ENCODE measurements at regions not wholly inside any gene's neighbourhood (a gene's known extent, or its start where the extent isn't known, plus 50 kb on each side); places are given as distances from the start of the nearest gene placed in this dataset.

DNA sequence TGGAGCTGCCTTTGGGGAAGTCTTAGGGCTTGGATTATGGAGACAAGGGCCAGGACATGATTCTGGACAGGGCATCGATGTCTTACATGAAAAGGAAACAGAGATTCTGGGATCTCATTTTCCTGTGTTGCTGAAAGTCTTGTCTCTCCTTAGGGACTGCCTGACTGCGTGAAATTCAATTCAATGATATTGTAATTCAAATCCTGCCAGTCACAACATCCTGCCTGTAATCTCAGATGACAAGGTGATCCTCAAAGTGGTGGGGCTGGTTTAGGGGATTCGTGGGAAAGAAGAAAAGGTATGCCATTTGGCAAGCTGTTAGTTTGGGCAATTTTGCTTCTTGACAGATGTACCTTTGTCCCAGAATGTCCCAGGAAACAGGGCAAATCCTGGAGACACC, 129.1 kb downstream of the KBTBD8 start (continued):
- TF ChIP-seq, protein P1, sequence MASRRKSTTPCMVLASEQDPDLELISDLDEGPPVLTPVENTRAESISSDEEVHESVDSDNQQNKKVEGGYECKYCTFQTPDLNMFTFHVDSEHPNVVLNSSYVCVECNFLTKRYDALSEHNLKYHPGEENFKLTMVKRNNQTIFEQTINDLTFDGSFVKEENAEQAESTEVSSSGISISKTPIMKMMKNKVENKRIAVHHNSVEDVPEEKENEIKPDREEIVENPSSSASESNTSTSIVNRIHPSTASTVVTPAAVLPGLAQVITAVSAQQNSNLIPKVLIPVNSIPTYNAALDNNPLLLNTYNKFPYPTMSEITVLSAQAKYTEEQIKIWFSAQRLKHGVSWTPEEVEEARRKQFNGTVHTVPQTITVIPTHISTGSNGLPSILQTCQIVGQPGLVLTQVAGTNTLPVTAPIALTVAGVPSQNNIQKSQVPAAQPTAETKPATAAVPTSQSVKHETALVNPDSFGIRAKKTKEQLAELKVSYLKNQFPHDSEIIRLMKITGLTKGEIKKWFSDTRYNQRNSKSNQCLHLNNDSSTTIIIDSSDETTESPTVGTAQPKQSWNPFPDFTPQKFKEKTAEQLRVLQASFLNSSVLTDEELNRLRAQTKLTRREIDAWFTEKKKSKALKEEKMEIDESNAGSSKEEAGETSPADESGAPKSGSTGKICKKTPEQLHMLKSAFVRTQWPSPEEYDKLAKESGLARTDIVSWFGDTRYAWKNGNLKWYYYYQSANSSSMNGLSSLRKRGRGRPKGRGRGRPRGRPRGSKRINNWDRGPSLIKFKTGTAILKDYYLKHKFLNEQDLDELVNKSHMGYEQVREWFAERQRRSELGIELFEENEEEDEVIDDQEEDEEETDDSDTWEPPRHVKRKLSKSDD (conservative IDR thresholded peaks at IDR 0.05; ENCODE audit: low read length) = no peak
- TF ChIP-seq MTF1 (CRISPR knock-in tag; IDR thresholded peaks at IDR 0.05; ENCODE audit: borderline replicate concordance) (no peak), RCOR1 (IDR thresholded peaks at IDR 0.05; ENCODE audit: borderline replicate concordance in 1 of 2, low read depth in 2 of 2, low read length in 2 of 2) (no peak), ZNF174 (CRISPR knock-in tag; IDR thresholded peaks at IDR 0.05) (no peak)
- TF ChIP-seq, protein P2, sequence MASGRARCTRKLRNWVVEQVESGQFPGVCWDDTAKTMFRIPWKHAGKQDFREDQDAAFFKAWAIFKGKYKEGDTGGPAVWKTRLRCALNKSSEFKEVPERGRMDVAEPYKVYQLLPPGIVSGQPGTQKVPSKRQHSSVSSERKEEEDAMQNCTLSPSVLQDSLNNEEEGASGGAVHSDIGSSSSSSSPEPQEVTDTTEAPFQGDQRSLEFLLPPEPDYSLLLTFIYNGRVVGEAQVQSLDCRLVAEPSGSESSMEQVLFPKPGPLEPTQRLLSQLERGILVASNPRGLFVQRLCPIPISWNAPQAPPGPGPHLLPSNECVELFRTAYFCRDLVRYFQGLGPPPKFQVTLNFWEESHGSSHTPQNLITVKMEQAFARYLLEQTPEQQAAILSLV (tag; IDR thresholded peaks at IDR 0.05) = no peak

DNA sequence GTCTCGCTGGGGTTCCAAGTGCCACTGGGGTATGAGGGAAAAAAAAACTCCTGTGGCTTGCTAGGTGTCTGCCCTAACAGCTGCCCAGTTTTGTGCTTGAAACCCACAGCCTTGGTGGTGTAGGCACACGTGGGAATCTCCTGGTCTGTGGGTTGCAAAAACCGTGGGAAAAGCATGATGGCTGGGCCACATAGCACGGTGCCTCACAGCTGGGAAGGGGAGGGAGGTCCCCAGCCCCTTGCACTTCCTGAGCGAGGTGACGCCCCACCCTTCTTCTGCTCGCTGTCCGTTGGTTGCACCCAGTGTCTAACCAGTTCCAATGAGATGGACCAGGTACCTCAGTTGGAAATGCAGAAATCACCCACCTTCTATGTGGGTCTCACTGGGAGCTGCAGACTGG, 144.3 kb downstream of the KBTBD8 start:
- FAIRE-seq (no peak), ATAC-seq (no peak), DNase-seq (ENCODE audit: extremely low read depth in 1 of 4, low spot score in 3 of 4) (no peak)
- H3K9ac ChIP-seq (ENCODE audit: insufficient read depth in 1 of 2, low read depth in 2 of 2, low read length in 2 of 2) = no peak overlapping the region
- no peak overlapping the region for H3K27ac ChIP-seq (ENCODE audit: extremely low read depth, low read depth, low read length)
- H3K9me3 ChIP-seq (replicated peaks; ENCODE audit: control insufficient read depth, insufficient read depth, low read depth, low read length) = no peaks in the 10 kb centered on the region
- no peaks in the 10 kb centered on the region for H3K9me1 ChIP-seq (ENCODE audit: control insufficient read depth, insufficient read depth, low read length)
- H4K20me1 ChIP-seq (replicated peaks; ENCODE audit: control insufficient read depth, insufficient read depth, low read length) = no peaks in the 10 kb centered on the region
- no peaks in the 10 kb centered on the region for H3K27me3 ChIP-seq (ENCODE audit: control insufficient read depth in 2 of 2, insufficient read depth in 2 of 2, low read length in 2 of 2)
- no peaks in the 10 kb centered on the region for H3K79me2 ChIP-seq (ENCODE audit: control insufficient read depth, insufficient read depth, low read length)
- H3K4me3 ChIP-seq = no peak overlapping the region
- intact Hi-C loops (cut with micrococcal nuclease) (no loop called here), in situ Hi-C loops (cut with MboI) (no loop called here)
- H3K36me3 ChIP-seq (ENCODE audit: control insufficient read depth, insufficient read depth, low read length) = no peaks in the 10 kb centered on the region
- no peaks in the 10 kb centered on the region for H3K4me1 ChIP-seq (replicated peaks in 1 of 2; ENCODE audit: control insufficient read depth in 2 of 2, insufficient read depth in 2 of 2, low read length in 2 of 2)
- POLR2A ChIA-PET = no interaction called here
- 0% methylated on average over 5 of the region's 8 CpGs for WGBS (ENCODE audit: insufficient coverage, low coverage, missing lambda C conversion rate)
- no peak overlapping the region for H3K4me2 ChIP-seq (ENCODE audit: insufficient read depth, low read length)
- no TSS peak for BruUV-seq (replicated peaks)
- no peak overlapping the region for H2AFZ ChIP-seq (ENCODE audit: low read depth, low read length)
- CTCF ChIA-PET (ENCODE audit: low intra/inter-chr PET ratio) = no interaction called here
- TF ChIP-seq NR2C2 (CRISPR knock-in tag; IDR thresholded peaks at IDR 0.05) (no peak), NR2C2 (tag; IDR thresholded peaks at IDR 0.05) (no peak), ELF2 (CRISPR knock-in tag; IDR thresholded peaks at IDR 0.05) (no peak), YBX1 (IDR thresholded peaks at IDR 0.05) (no peak), HSF4 (CRISPR knock-in tag; IDR thresholded peaks at IDR 0.05; ENCODE audit: borderline replicate concordance) (no peak), EHMT2 (IDR thresholded peaks at IDR 0.05) (no peak), ZNF263 (CRISPR knock-in tag; IDR thresholded peaks at IDR 0.05; ENCODE audit: borderline replicate concordance) (no peak), RHOXF2B (CRISPR knock-in tag; conservative IDR thresholded peaks at IDR 0.05) (no peak)
